IPS DF 6.9 (cell line): ENCODE measurements at regions not wholly inside any gene's neighbourhood (a gene's known extent, or its start where the extent isn't known, plus 50 kb on each side); places are given as distances from the start of the nearest gene placed in this dataset.

Source experiments
- DNase-seq: peaks from one replicate; pipeline ENCODE4 v3.0.0-alpha.2; 2013; ENCODE audit warnings: low read depth, low spot score
- H3K27ac ChIP-seq: one replicate; pipeline ENCODE4 v1.5.1; 2013; ENCODE audit warnings: low read length, control low read depth
- H3K27me3 ChIP-seq: 2 replicates; pipeline ENCODE4 v1.6.1; 2013; ENCODE audit warnings: mild to moderate bottlenecking, low read length; ENCODE audit not compliant: control insufficient read depth, insufficient read depth
- H3K36me3 ChIP-seq: 2 replicates; pipeline ENCODE4 v1.6.1; 2013; ENCODE audit warnings: low read length; ENCODE audit not compliant: control insufficient read depth, insufficient read depth
- H3K4me1 ChIP-seq: 2 replicates; pipeline ENCODE4 v1.6.1; 2013; ENCODE audit warnings: low read length; ENCODE audit not compliant: control insufficient read depth, insufficient read depth
- H3K4me3 ChIP-seq: 2 replicates; pipeline ENCODE4 v1.5.1; 2013; ENCODE audit warnings: mild to moderate bottlenecking, low read length
- H3K9me3 ChIP-seq: 2 replicates; pipeline ENCODE4 v1.6.1; 2013; ENCODE audit warnings: low read length, inconsistent platforms; ENCODE audit not compliant: control insufficient read depth, insufficient read depth
- WGBS: extraction: QIAGEN DNeasy Blood & Tissue Kit; methylation state at CpG from one replicate; pipeline ENCODE4 v1.1.7; 2013; ENCODE audit warnings: mixed read lengths, missing lambda C conversion rate; ENCODE audit not compliant: insufficient read length, insufficient coverage; 5-methylcytosine and 5-hydroxymethylcytosine counted together

GRCh38 chr6:148076051-148076450 lies 266.6 kb upstream of the SASH1 start:
- no peaks in the 10 kb centered on the region for H3K27me3 ChIP-seq
- WGBS, result no CpG with 5 or more reads among the region's 3 CpGs
- H3K4me1 ChIP-seq, result no peaks in the 10 kb centered on the region
- DNase-seq, result no peak
- no peak overlapping the region for H3K27ac ChIP-seq
- no peak overlapping the region for H3K4me3 ChIP-seq
- no peaks in the 10 kb centered on the region for H3K36me3 ChIP-seq
- no peaks in the 10 kb centered on the region for H3K9me3 ChIP-seq

- Histone ChIP-seq H3K27ac (no peak overlapping the region), H3K4me3 (no peak overlapping the region), H3K9me3 (no peaks in the 10 kb centered on the region), H3K4me1 (no peaks in the 10 kb centered on the region), H3K36me3 (no peaks in the 10 kb centered on the region), H3K27me3 (no peaks in the 10 kb centered on the region)
- WGBS, result no CpG with 5 or more reads among the region's 1 CpG
- no peak for DNase-seq
Measured at GRCh38 chr6:148080315-148080714, 262.3 kb upstream of the SASH1 start.

- no peak overlapping the region for H3K4me3 ChIP-seq
- no peak for DNase-seq
- no peak overlapping the region for H3K27ac ChIP-seq
- H3K36me3 ChIP-seq, result no peaks in the 10 kb centered on the region
- no peaks in the 10 kb centered on the region for H3K4me1 ChIP-seq
- no CpG with 5 or more reads among the region's 7 CpGs for WGBS
- H3K27me3 ChIP-seq, result no peaks in the 10 kb centered on the region
- no peaks in the 10 kb centered on the region for H3K9me3 ChIP-seq
Measured at GRCh38 chr6:148081076-148081475, 261.6 kb upstream of the SASH1 start.

- no peaks in the 10 kb centered on the region for H3K36me3 ChIP-seq
- no peaks in the 10 kb centered on the region for H3K9me3 ChIP-seq
- no peak overlapping the region for H3K4me3 ChIP-seq
- H3K4me1 ChIP-seq, result no peaks in the 10 kb centered on the region
- WGBS, result 100% methylated on average over 1 of the region's 2 CpGs
- H3K27me3 ChIP-seq, result no peaks in the 10 kb centered on the region
- H3K27ac ChIP-seq, result no peak overlapping the region
- DNase-seq, result no peak
Measured at GRCh38 chr6:148082044-148082443, 260.6 kb upstream of the SASH1 start.

GRCh38 chr6:148082696-148083095 lies 259.9 kb upstream of the SASH1 start:
- H3K36me3 ChIP-seq, result no peaks in the 10 kb centered on the region
- no peaks in the 10 kb centered on the region for H3K9me3 ChIP-seq
- no peak overlapping the region for H3K4me3 ChIP-seq
- no peak overlapping the region for H3K27ac ChIP-seq
- WGBS, result no CpG with 5 or more reads among the region's 2 CpGs
- H3K4me1 ChIP-seq, result no peaks in the 10 kb centered on the region
- H3K27me3 ChIP-seq, result no peaks in the 10 kb centered on the region
- DNase-seq, result no peak

- Histone ChIP-seq H3K36me3 (no peaks in the 10 kb centered on the region), H3K27me3 (no peaks in the 10 kb centered on the region), H3K27ac (no peak overlapping the region), H3K4me3 (no peak overlapping the region), H3K4me1 (no peaks in the 10 kb centered on the region), H3K9me3 (no peaks in the 10 kb centered on the region)
- WGBS, result no CpG with 5 or more reads among the region's 3 CpGs
- DNase-seq, result no peak
Measured at GRCh38 chr6:148085631-148086331, 256.9 kb upstream of the SASH1 start.

GRCh38 chr6:148086386-148086785 lies 256.3 kb upstream of the SASH1 start:
- Histone ChIP-seq H3K36me3 (no peaks in the 10 kb centered on the region), H3K4me3 (no peak overlapping the region), H3K4me1 (no peaks in the 10 kb centered on the region), H3K27me3 (no peaks in the 10 kb centered on the region), H3K9me3 (no peaks in the 10 kb centered on the region), H3K27ac (no peak overlapping the region)
- WGBS, result no CpG with 5 or more reads among the region's 1 CpG
- no peak for DNase-seq

GRCh38 chr6:148086843-148087242 lies 255.8 kb upstream of the SASH1 start:
- H3K4me1 ChIP-seq, result no peaks in the 10 kb centered on the region
- no peak for DNase-seq
- H3K36me3 ChIP-seq, result no peaks in the 10 kb centered on the region
- no peaks in the 10 kb centered on the region for H3K27me3 ChIP-seq
- H3K9me3 ChIP-seq, result no peaks in the 10 kb centered on the region
- no CpG with 5 or more reads among the region's 3 CpGs for WGBS
- no peak overlapping the region for H3K27ac ChIP-seq
- H3K4me3 ChIP-seq, result no peak overlapping the region

GRCh38 chr6:148087659-148088058 lies 255.0 kb upstream of the SASH1 start:
- Histone ChIP-seq H3K9me3 (no peaks in the 10 kb centered on the region), H3K27ac (no peak overlapping the region), H3K36me3 (no peaks in the 10 kb centered on the region), H3K27me3 (no peaks in the 10 kb centered on the region), H3K4me3 (no peak overlapping the region), H3K4me1 (no peaks in the 10 kb centered on the region)
- WGBS, result no CpG with 5 or more reads among the region's 3 CpGs
- no peak for DNase-seq

- no peaks in the 10 kb centered on the region for H3K9me3 ChIP-seq
- H3K27me3 ChIP-seq, result no peaks in the 10 kb centered on the region
- no peaks in the 10 kb centered on the region for H3K4me1 ChIP-seq
- no peak overlapping the region for H3K27ac ChIP-seq
- no peak overlapping the region for H3K4me3 ChIP-seq
- WGBS, result no CpG with 5 or more reads among the region's 2 CpGs
- no peaks in the 10 kb centered on the region for H3K36me3 ChIP-seq
- no peak for DNase-seq
Measured at GRCh38 chr6:148090326-148090725, 252.3 kb upstream of the SASH1 start.

- Histone ChIP-seq H3K27ac (no peak overlapping the region), H3K36me3 (no peaks in the 10 kb centered on the region), H3K27me3 (no peaks in the 10 kb centered on the region), H3K4me1 (no peaks in the 10 kb centered on the region), H3K4me3 (no peak overlapping the region), H3K9me3 (no peaks in the 10 kb centered on the region)
- DNase-seq, result no peak
Measured at GRCh38 chr6:148091394-148091793, 251.2 kb upstream of the SASH1 start.
